A549 (cell line): ENCODE measurements at regions not wholly inside any gene's neighbourhood (a gene's known extent, or its start where the extent isn't known, plus 50 kb on each side); places are given as distances from the start of the nearest gene placed in this dataset.
A peak's percentile ranks its signal among the peaks of the same experiment; 100 is the strongest.

Source experiments
- ATAC-seq, 2 experiments: fragments of 200-7000 bp in 1 of 2; fragments of >200 bp in 1 of 2; cut with Nextera tagmentation in 1 of 2; cut with Tn5 transposase in 1 of 2; 3 replicates each; pipeline versions ENCODE4 v1.8.0 to v1.9.1; 2018 to 2020; ENCODE audit warnings: mild to moderate bottlenecking in 1 of 2, moderate library complexity in 1 of 2
- CTCF ChIA-PET: fragments of 300-600 bp; sonication (Branson Sonifier 250); formaldehyde crosslinking; extraction: SDS; loops from one replicate; lab custom pipeline; 2021; ENCODE audit warnings: antibody characterized with exemption, inconsistent platforms; lab: Yijun Ruan, JAX
- POLR2A ChIA-PET: fragments of 350-600 bp; formaldehyde crosslinking; extraction: SDS; loops from one replicate; lab custom pipeline; 2021; ENCODE audit warnings: antibody characterized with exemption, inconsistent platforms; lab: Yijun Ruan, JAX
- DNase-seq, 2 experiments: peaks; one replicate each; pipeline versions ENCODE4 v3.0.0 to v3.0.0-alpha.2; 2011 to 2016; ENCODE audit warnings: low read depth in 1 of 2, low spot score in 1 of 2
- FAIRE-seq: peaks from 2 replicates; lab custom pipeline; 2011; peaks lifted over from hg19 to GRCh38; lab: Jason Lieb, UNC
- H3K27ac ChIP-seq, 2 experiments: fragments of >200 bp; sonication (Bioruptor Twin); formaldehyde crosslinking; 3 replicates each; pipeline ENCODE4 v1.5.1; 2016 to 2017
- H3K4me1 ChIP-seq: fragments of >200 bp; sonication (Bioruptor Twin); formaldehyde crosslinking; 3 replicates; pipeline ENCODE4 v1.6.1; 2016
- H3K4me2 ChIP-seq: fragments of >200 bp; sonication (Bioruptor Twin); formaldehyde crosslinking; 3 replicates; pipeline ENCODE4 v1.6.1; 2016
- H3K4me3 ChIP-seq: fragments of >200 bp; sonication (Bioruptor Twin); formaldehyde crosslinking; 3 replicates; pipeline ENCODE4 v1.5.1; 2016
- H3K9me3 ChIP-seq: fragments of >200 bp; sonication (Bioruptor Twin); formaldehyde crosslinking; 3 replicates; pipeline ENCODE4 v1.6.1; 2016
- FOXS1 ChIP-seq: fragments of 250-450 bp; sonication (Bioruptor Pico); IDR thresholded peaks from 2 replicates; pipeline ENCODE4 v1.5.0; 2020; ENCODE audit warnings: mild to moderate bottlenecking, moderate library complexity
- RNF2 ChIP-seq: fragments of 200-600 bp; sonication (generic); IDR thresholded peaks from 2 replicates; pipeline ENCODE4 v1.6.1; 2016; ENCODE audit warnings: low read depth, mild to moderate bottlenecking, antibody characterized with exemption, moderate library complexity, borderline replicate concordance
- ZSCAN20 ChIP-seq: fragments of 250-450 bp; sonication (Bioruptor Pico); IDR thresholded peaks from 2 replicates; pipeline ENCODE4 v1.8.0; 2022; ENCODE audit warnings: mild to moderate bottlenecking, moderate library complexity
- WGBS: methylation state at CpG from one replicate; pipeline ENCODE4 v1.1.6; 2017; ENCODE audit errors: missing lambda C conversion rate; 5-methylcytosine and 5-hydroxymethylcytosine counted together
- small RNA-seq, 6 experiments: library from RNA; depleted of rRNA; stranded (forward); fragments of <200 nt; gene quantifications; one replicate each; pipeline ENCODE3, GENCODE V24; 2012
- TF ChIP-seq, protein P1 (sequence below): fragments of 150-350 bp; IDR thresholded peaks from 2 replicates; pipeline ENCODE4 v1.6.1; 2014; ENCODE audit warnings: low read depth, mild to moderate bottlenecking, low read length

GRCh38 chr15:75151214-75152128 lies 50.2 kb upstream of the C15orf39 start:
- DNase-seq (no peak), FAIRE-seq (no peak), ATAC-seq (peak in 1 of 2 experiments; percentile 25; a peak in 2 of 6 replicates)
- TF ChIP-seq, protein P1, sequence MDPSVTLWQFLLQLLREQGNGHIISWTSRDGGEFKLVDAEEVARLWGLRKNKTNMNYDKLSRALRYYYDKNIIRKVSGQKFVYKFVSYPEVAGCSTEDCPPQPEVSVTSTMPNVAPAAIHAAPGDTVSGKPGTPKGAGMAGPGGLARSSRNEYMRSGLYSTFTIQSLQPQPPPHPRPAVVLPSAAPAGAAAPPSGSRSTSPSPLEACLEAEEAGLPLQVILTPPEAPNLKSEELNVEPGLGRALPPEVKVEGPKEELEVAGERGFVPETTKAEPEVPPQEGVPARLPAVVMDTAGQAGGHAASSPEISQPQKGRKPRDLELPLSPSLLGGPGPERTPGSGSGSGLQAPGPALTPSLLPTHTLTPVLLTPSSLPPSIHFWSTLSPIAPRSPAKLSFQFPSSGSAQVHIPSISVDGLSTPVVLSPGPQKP, result no peak
- TF ChIP-seq ZSCAN20 (no peak), RNF2 (no peak), FOXS1 (CRISPR knock-in tag) (no peak)
- ChIA-PET POLR2A (no interaction called here), CTCF (interaction anchor here (1.0 to 1.6 kb wide), 4 partner anchors 50 to 122 kb away, joined by 3 to 6 read pairs (median 5); partner anchors contain the start of gene C15orf39)
- whole genome bisulfite sequencing, result 69% methylated on average over 5 of the region's 5 CpGs
- H3K9me3 ChIP-seq, result no peaks in the 10 kb centered on the region
- no peak overlapping the region for H3K4me3 ChIP-seq
- peaks cover 16% of the 10 kb centered on the region for H3K4me1 ChIP-seq
- H3K27ac ChIP-seq, result no peak overlapping the region
- no peak overlapping the region for H3K4me2 ChIP-seq

Small RNA genes lying in the stretch of these regions (small RNA-seq; reads per million reads assigned to genes)
- gene RF00017 (0 reads per million in 6 experiments), gene RF00601 (0 reads per million in 6 experiments)
